ENCODE measurements at regions not wholly inside any gene's neighbourhood (a gene's known extent, or its start where the extent isn't known, plus 50 kb on each side); places are given as distances from the start of the nearest gene placed in this dataset.

GRCh38 chr4:12221031-12221430, 792.3 kb upstream of the HS3ST1 start:
- Histone ChIP-seq H3K4me1 (ENCODE audit: control insufficient read depth, insufficient read depth, low read length, poor library complexity, severe bottlenecking) (no peaks in the 10 kb centered on the region), H3K27ac (ENCODE audit: low read depth, low read length, severe bottlenecking) (no peak overlapping the region), H3K9me3 (ENCODE audit: control insufficient read depth, low read length) (no peaks in the 10 kb centered on the region), H3K4me3 (ENCODE audit: extremely low read depth, insufficient read depth, low read length, poor library complexity, severe bottlenecking) (no peak overlapping the region), H3K36me3 (ENCODE audit: control insufficient read depth, insufficient read depth, low read length) (no peaks in the 10 kb centered on the region)
- WGBS, 2 experiments (ENCODE audit: insufficient coverage in 2 of 2), result 85 to 100% methylated on average over 1 to 2 of the region's 2 CpGs

- no peak overlapping the region for H3K4me3 ChIP-seq (ENCODE audit: extremely low read depth, insufficient read depth, low read length, poor library complexity, severe bottlenecking)
- 44 to 64% methylated on average over 1 to 4 of the region's 7 CpGs for WGBS, 2 experiments (ENCODE audit: insufficient coverage in 2 of 2)
- no peaks in the 10 kb centered on the region for H3K36me3 ChIP-seq (ENCODE audit: control insufficient read depth, insufficient read depth, low read length)
- no peaks in the 10 kb centered on the region for H3K4me1 ChIP-seq (ENCODE audit: control insufficient read depth, insufficient read depth, low read length, poor library complexity, severe bottlenecking)
- H3K27ac ChIP-seq (ENCODE audit: low read depth, low read length, severe bottlenecking), result no peak overlapping the region
- H3K9me3 ChIP-seq (ENCODE audit: control insufficient read depth, low read length), result no peaks in the 10 kb centered on the region
Observed at GRCh38 chr4:12211636-12212035, 782.9 kb upstream of the HS3ST1 start.

- 83 to 85% methylated on average over 1 to 2 of the region's 3 CpGs for WGBS, 2 experiments (ENCODE audit: insufficient coverage in 2 of 2)
- no peaks in the 10 kb centered on the region for H3K9me3 ChIP-seq (ENCODE audit: control insufficient read depth, low read length)
Observed at GRCh38 chr4:12207396-12207795, 778.7 kb upstream of the HS3ST1 start.

GRCh38 chr4:12206091-12206490, 777.4 kb upstream of the HS3ST1 start:
- WGBS, 2 experiments (ENCODE audit: insufficient coverage in 2 of 2), result 100% methylated on average over 1 of the region's 4 CpGs; no CpG with 5 or more reads in 1 of the 2 experiments
- Histone ChIP-seq H3K9me3 (ENCODE audit: control insufficient read depth, low read length) (no peaks in the 10 kb centered on the region), H3K36me3 (ENCODE audit: control insufficient read depth, insufficient read depth, low read length) (no peaks in the 10 kb centered on the region), H3K4me3 (ENCODE audit: extremely low read depth, insufficient read depth, low read length, poor library complexity, severe bottlenecking) (no peak overlapping the region), H3K27ac (ENCODE audit: low read depth, low read length, severe bottlenecking) (no peak overlapping the region), H3K4me1 (ENCODE audit: control insufficient read depth, insufficient read depth, low read length, poor library complexity, severe bottlenecking) (no peaks in the 10 kb centered on the region)

More at GRCh38 chr4:12207396-12207795, 778.7 kb upstream of the HS3ST1 start:
- Histone ChIP-seq H3K4me3 (ENCODE audit: extremely low read depth, insufficient read depth, low read length, poor library complexity, severe bottlenecking) (no peak overlapping the region), H3K36me3 (ENCODE audit: control insufficient read depth, insufficient read depth, low read length) (no peaks in the 10 kb centered on the region), H3K4me1 (ENCODE audit: control insufficient read depth, insufficient read depth, low read length, poor library complexity, severe bottlenecking) (no peaks in the 10 kb centered on the region), H3K27ac (ENCODE audit: low read depth, low read length, severe bottlenecking) (no peak overlapping the region)

- H3K4me3 ChIP-seq (ENCODE audit: extremely low read depth, insufficient read depth, low read length, poor library complexity, severe bottlenecking), result no peak overlapping the region
- no peak overlapping the region for H3K27ac ChIP-seq (ENCODE audit: low read depth, low read length, severe bottlenecking)
- no peaks in the 10 kb centered on the region for H3K36me3 ChIP-seq (ENCODE audit: control insufficient read depth, insufficient read depth, low read length)
- no peaks in the 10 kb centered on the region for H3K4me1 ChIP-seq (ENCODE audit: control insufficient read depth, insufficient read depth, low read length, poor library complexity, severe bottlenecking)
- H3K9me3 ChIP-seq (ENCODE audit: control insufficient read depth, low read length), result no peaks in the 10 kb centered on the region
- 90 to 96% methylated on average over 2 to 3 of the region's 4 CpGs for WGBS, 2 experiments (ENCODE audit: insufficient coverage in 2 of 2)
Observed at GRCh38 chr4:12203945-12204344, 775.3 kb upstream of the HS3ST1 start.

GRCh38 chr4:12200226-12200625, 771.5 kb upstream of the HS3ST1 start:
- Histone ChIP-seq H3K4me3 (ENCODE audit: extremely low read depth, insufficient read depth, low read length, poor library complexity, severe bottlenecking) (no peak overlapping the region), H3K9me3 (ENCODE audit: control insufficient read depth, low read length) (no peaks in the 10 kb centered on the region), H3K4me1 (ENCODE audit: control insufficient read depth, insufficient read depth, low read length, poor library complexity, severe bottlenecking) (no peaks in the 10 kb centered on the region), H3K27ac (ENCODE audit: low read depth, low read length, severe bottlenecking) (no peak overlapping the region), H3K36me3 (ENCODE audit: control insufficient read depth, insufficient read depth, low read length) (no peaks in the 10 kb centered on the region)
- WGBS, 2 experiments (ENCODE audit: insufficient coverage in 2 of 2), result 80 to 92% methylated on average over 1 to 2 of the region's 3 CpGs

GRCh38 chr4:12186526-12186925, 757.8 kb upstream of the HS3ST1 start:
- H3K9me3 ChIP-seq (ENCODE audit: control insufficient read depth, low read length), result no peaks in the 10 kb centered on the region
- WGBS, 2 experiments (ENCODE audit: insufficient coverage in 2 of 2), result 88 to 100% methylated on average over 2 of the region's 2 CpGs
- H3K27ac ChIP-seq (ENCODE audit: low read depth, low read length, severe bottlenecking), result no peak overlapping the region
- no peaks in the 10 kb centered on the region for H3K4me1 ChIP-seq (ENCODE audit: control insufficient read depth, insufficient read depth, low read length, poor library complexity, severe bottlenecking)
- H3K4me3 ChIP-seq (ENCODE audit: extremely low read depth, insufficient read depth, low read length, poor library complexity, severe bottlenecking), result no peak overlapping the region
- no peaks in the 10 kb centered on the region for H3K36me3 ChIP-seq (ENCODE audit: control insufficient read depth, insufficient read depth, low read length)

GRCh38 chr4:12178614-12179610, 750.2 kb upstream of the HS3ST1 start:
- H3K9me3 ChIP-seq (ENCODE audit: control insufficient read depth, low read length), result no peaks in the 10 kb centered on the region
- no peak overlapping the region for H3K27ac ChIP-seq (ENCODE audit: low read depth, low read length, severe bottlenecking)
- 80 to 93% methylated on average over 9 to 11 of the region's 11 CpGs for WGBS, 2 experiments (ENCODE audit: insufficient coverage in 2 of 2)
- H3K36me3 ChIP-seq (ENCODE audit: control insufficient read depth, insufficient read depth, low read length), result no peaks in the 10 kb centered on the region
- H3K4me3 ChIP-seq (ENCODE audit: extremely low read depth, insufficient read depth, low read length, poor library complexity, severe bottlenecking), result no peak overlapping the region
- H3K4me1 ChIP-seq (ENCODE audit: control insufficient read depth, insufficient read depth, low read length, poor library complexity, severe bottlenecking), result no peaks in the 10 kb centered on the region

GRCh38 chr4:12177416-12177815, 748.7 kb upstream of the HS3ST1 start:
- Histone ChIP-seq H3K4me3 (ENCODE audit: extremely low read depth, insufficient read depth, low read length, poor library complexity, severe bottlenecking) (no peak overlapping the region), H3K27ac (ENCODE audit: low read depth, low read length, severe bottlenecking) (no peak overlapping the region), H3K4me1 (ENCODE audit: control insufficient read depth, insufficient read depth, low read length, poor library complexity, severe bottlenecking) (no peaks in the 10 kb centered on the region), H3K36me3 (ENCODE audit: control insufficient read depth, insufficient read depth, low read length) (no peaks in the 10 kb centered on the region), H3K9me3 (ENCODE audit: control insufficient read depth, low read length) (no peaks in the 10 kb centered on the region)
- WGBS, 2 experiments (ENCODE audit: insufficient coverage in 2 of 2), result no CpG with 5 or more reads among the region's 2 CpGs

GRCh38 chr4:12173496-12173895, 744.8 kb upstream of the HS3ST1 start:
- no peak overlapping the region for H3K27ac ChIP-seq (ENCODE audit: low read depth, low read length, severe bottlenecking)
- 96 to 98% methylated on average over 4 of the region's 4 CpGs for WGBS, 2 experiments (ENCODE audit: insufficient coverage in 2 of 2)
- H3K4me3 ChIP-seq (ENCODE audit: extremely low read depth, insufficient read depth, low read length, poor library complexity, severe bottlenecking), result no peak overlapping the region
- no peaks in the 10 kb centered on the region for H3K9me3 ChIP-seq (ENCODE audit: control insufficient read depth, low read length)
- H3K4me1 ChIP-seq (ENCODE audit: control insufficient read depth, insufficient read depth, low read length, poor library complexity, severe bottlenecking), result no peaks in the 10 kb centered on the region
- no peaks in the 10 kb centered on the region for H3K36me3 ChIP-seq (ENCODE audit: control insufficient read depth, insufficient read depth, low read length)
